HUDEP-2 (cell line): ENCODE measurements at regions not wholly inside any gene's neighbourhood (a gene's known extent, or its start where the extent isn't known, plus 50 kb on each side); places are given as distances from the start of the nearest gene placed in this dataset.
A peak's percentile ranks its signal among the peaks of the same experiment; 100 is the strongest.

Experiments used
- DNase-seq, 76 experiments: peaks; one replicate each; lab custom pipeline; 2025; ENCODE audit not compliant: unreplicated experiment in 76 of 76; lab: John Stamatoyannopoulos, UW

DNA sequence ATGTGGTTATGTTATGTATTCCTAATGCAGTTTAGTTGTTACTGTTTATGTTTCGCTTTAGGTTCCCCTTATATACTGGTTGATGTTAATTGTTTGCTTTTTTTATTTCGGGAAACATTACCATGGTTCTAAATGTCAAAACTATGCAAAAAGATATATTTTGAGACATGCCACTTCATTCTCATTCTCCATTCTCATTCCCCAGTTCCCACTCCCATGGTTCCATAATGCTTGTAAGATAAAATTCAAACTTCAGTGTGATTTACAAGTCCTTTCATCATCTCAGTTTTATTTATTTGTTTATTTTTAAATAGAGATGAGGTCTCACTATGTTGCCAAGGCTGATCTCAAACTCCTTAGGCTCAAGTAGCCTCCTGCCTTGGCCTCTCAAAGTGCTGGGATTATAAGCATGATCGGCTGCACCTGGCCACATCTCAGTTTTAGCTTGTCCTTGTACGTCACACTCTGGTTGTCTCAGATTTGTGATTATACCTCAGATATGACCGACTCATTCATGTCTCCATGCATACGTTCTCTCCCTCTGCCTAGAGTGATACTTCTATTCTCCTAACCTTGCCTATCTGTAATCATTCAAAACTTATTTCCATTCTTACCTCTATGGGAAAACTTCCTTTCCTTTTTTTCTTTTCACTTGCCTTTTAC lies 407.8 kb upstream of the RGS6 start:
- no peak for DNase-seq

DNA sequence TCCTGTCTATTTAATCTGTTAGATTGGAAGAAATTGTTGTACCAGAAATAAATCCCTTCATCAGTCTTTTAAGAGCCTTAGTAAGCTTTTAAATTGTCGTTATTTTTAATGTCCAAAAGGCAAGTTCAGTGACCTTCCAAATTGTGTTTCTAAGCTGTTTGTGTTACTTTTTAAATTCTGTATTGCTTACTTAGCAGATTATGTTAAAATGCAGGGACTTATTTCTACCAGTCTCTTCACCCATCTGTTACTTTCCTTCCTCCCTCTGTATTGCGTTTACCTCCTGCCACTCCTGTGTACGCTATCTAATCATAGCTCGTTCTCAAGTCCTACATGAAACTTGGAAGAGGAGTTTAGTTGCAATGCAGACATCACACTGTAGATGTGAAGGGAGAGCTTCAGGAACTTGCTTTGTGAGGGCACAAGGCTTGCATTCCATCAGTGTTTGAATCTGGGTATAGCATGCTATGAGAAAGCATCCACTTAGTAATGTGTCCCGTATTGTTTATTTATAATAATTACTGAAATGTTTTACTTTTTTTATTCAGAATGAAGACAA lies 406.5 kb upstream of the RGS6 start:
- DNase-seq = no peak

DNA sequence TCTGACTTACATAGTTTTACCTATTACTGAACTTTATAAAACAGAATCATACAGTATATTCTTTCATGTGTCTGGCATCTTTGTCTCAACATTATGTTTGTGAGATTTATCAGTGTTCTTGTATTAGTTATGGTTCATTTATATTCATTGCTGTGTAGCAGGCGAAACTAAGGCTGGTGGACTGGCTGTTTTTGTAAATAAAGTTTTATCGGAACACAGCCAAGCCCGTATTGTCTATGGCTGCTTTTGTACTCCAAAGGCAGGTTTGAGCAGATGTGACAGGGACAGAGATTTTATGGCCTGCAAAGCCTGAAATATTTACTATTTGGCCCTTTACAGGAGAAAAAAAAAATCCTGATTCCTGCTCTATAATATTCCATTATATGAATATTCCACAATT lies 405.8 kb upstream of the RGS6 start:
- DNase-seq = no peak

DNA sequence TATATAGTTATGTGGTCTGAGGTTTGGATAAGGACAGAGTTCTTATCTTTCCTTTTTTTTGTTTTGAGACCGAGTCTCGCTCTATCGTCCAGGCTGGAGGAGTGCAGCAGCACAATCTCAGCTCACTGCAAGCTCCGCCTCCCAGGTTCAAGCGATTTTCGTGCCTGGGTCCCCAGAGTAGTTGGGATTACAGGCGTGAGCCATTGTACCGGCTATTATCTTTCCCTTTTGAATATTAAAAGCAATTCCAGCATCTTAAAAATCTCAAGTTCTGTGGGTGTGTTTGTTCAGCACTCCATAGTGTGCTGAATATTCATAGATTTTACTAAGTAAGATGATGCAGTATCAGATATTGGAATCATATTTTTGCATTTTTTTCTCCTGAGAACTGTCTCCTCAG lies 404.4 kb upstream of the RGS6 start:
- DNase-seq = no peak

DNA sequence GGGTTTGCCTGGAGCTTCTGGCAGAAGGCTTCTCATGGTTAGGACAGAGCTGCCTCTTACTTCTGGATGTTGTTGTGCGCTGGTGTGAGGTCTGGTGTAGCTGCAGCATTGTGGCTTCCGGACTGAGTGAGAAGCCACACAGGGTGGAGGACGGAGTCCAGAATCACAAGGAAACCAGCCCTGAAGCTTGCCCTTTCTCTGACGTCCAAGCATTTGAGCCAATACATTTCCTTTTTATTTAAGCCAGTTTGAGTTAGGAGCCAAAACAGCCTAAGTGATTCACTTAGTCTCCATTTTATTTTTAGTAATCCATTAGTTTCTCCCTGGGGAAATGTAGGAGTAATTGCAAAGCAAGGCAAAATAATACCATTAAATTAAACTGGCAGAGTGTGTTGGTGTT lies 402.4 kb upstream of the RGS6 start:
- DNase-seq = no peak

DNA sequence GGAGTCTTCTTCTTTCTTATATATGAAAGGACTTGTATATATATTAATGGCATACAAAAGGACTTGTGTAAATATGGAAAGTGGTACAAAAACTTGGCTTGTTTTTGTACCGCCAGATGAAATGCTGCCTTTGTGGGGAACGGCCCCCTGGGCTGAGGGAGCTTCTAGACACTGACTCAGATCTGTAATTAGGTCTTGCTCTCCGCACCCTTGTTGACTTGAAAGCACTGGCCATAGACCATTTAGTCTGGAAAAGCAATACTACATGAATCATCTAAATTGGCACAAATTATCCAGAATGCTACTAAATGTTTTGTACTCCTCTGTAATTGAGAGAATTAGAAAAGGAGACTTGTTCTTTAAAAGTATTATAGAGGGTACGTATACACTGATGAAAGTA lies 399.9 kb upstream of the RGS6 start:
- no peak for DNase-seq

DNA sequence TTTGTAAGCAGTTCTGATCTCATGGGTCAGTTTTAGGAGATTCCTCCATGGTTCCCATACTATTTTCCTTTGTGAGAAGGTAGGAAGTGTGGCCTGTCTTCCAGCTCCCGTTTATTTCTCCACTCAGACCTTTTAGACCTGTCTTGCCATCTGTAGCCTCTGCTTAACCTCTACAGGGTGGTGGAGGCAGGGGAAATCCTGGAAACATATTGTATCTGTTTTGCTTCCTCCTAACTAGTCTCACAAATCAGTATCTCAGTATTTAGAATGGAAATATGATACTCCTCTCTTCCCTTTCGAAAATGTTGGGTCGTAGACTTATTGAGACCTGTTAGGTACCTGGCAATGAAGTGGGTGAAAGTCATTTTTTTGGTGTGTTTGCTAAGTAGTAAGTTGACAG lies 399.4 kb upstream of the RGS6 start:
- no peak for DNase-seq

DNA sequence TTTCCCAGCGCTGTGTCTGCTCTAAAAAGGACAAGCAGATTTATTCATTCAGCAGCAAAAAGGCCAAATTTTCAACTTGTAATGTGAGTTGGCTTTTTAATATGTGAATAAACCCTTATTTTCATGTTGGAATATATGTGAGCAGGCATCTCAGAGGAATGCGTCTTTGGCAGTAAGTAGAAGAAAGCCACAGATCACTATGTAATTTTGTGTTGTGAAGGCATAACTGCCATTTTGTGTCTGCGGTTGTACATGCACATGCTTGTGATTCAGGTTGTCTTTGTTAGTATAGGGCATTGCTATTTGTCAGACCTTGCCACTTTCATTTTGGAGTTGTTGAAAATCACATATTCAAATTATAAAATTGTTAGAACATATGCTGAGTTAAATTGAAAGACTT lies 398.8 kb upstream of the RGS6 start:
- DNase-seq = no peak

DNA sequence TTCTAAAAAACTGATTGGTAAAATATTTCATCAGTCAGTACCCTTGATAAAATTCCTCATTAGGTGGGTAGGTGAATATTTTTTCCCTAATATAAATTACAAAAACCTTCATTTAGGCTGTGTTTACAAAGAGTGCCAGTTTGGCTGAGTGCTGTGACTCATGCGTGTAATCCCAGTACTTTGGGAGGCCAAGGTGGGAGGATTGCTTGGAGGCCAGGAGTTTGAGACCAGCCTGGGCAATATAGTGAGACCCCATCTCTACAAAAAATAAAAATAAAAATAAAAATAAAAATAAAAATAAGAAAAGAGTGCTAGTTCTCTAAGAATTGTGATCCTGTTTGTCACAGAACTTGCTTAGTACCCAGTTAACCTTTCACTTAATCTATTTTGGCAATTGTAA lies 398.4 kb upstream of the RGS6 start:
- DNase-seq = no peak

DNA sequence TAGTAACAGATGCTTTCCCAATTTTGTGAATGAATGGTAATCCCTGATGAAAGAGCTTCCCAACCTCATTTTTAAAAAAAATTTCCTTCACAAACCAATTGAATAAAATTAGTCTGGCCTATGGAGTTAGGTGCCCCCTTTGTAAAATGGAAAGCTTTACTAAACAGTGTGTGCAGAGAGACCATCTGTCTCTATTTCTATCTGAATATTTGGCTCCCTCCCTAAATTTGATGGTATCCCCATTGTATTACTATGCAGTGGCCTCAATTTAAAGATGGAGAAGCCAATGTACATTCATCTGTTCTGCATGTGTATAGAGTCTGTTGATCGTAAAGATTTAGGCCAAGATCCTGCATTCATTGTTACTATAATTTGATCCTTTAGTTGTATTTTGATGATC lies 397.7 kb upstream of the RGS6 start:
- DNase-seq = no peak

DNA sequence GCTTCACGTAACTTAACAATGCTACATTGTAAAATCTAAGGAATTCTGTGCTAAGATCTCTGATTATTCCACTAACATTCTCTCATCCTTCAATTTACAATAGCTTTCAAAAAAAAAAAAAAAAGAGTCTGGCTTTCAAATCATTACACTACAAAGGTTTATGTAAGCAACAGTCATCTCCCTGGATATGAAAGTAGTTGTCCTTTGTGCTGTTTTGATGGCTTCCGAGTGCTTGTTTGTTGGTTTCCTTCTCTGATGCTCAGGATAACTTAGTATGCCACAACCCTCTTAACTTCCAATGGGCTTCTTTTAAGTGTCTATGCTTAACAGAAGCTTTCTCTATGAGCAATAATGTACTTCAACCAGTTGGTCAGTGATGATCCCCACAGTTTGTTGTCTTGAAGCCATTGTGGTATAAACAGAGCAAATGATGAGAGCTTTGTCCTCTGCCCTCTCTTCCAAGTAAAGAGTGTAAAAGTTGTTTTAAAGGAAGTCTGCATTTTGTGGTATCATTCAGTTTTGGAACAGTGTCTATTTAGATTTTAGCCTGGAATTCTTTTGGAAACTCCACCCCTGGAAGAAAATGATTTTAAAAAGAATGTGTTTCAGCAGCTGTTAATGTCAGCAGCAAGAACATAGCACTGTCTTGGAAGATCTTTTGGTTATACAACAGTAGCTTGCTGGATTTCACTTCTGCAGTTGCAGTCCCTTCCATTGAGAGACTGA lies 396.1 kb upstream of the RGS6 start:
- DNase-seq = no peak

DNA sequence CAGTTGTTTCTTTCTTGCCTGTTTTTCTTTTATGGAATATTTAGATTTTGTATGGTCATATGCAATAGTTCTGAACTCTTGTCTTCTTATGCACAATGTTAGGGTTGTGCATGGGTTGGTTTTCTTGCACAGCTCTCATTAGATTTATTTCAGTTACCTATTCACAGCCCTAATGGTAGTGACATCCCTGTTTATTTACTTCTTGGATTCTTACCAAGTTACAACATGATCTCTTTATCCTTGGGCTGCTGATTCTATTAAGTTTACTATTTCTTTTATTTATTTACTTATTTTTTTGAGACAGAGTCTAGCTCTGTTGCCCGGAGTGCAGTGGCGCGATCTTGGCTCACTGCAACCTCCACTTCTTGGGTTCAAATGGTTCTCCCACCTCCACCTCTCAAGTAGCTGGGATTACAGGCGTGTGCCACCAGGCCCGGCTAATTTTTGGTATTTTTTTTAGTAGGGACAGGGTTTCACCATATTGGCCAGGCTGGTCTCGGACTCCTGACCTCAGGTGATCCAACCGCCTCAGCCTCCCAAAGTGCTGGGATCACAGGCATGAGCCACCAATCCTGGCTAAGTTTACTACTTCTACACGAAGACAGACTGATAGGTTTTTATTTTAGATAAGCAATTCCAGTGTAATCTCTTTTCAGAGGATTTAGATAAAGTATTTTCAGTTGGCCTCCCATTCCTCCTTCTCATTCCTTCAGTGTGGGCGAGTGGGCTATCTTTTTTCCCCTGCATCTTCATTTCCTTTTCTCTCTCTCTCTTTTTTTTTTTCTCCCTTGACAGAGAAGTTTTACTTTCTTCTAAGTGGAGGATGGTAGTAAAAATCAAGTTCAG lies 395.1 kb upstream of the RGS6 start:
- DNase-seq = peak in 1 of 76 experiments; percentile 8

DNA sequence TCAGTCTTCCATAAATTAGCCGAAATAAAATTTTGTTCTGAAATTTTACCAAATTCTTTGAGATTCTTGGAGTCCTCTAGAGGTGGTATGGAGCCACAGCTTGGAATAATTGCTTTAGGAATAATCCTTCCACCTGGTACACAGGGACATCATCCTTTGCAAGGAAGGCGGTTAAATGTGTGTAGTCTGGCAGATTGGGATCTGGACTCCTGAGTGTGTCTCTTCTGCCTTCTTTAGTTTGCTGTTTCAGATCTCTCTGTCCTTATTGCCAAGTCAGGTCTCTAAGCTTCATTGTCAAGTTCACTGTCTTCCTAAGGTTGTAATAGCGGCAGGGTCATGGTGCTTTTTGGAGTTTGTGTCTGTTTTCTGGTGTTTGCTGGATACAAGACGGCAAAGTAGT lies 393.9 kb upstream of the RGS6 start:
- DNase-seq = no peak

DNA sequence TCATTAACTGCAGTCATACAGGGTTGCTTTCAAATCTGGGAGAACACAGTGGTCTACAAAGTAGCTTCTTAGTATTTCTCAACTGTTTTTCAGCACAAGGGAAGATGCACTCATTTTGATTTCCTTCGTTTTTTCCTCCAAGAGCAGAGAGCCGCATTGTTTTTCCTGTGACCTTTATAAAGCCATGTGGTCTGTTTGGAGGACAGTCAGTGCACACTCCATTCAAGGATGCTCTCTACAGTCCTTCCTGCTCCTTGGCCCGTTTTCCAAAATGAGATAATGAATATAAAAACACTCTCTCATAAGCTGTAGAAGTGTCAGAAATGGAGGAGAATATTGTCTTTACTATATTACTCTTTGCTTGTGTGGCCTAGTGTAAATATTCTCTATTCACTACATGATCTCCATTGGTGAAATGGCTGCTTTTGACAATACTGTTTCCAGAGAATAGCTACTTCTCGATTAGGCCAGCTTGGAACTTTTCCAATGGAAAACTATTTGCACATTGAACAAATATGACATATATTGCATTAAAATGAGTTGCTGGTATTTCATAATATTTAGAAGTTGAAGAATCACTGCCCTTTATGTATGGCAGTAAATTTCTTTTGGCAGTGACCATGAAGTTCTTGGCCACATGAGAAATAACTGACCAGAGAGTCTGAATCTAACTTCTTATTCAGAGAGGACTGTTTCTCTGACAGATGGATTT lies 393.1 kb upstream of the RGS6 start:
- no peak for DNase-seq

DNA sequence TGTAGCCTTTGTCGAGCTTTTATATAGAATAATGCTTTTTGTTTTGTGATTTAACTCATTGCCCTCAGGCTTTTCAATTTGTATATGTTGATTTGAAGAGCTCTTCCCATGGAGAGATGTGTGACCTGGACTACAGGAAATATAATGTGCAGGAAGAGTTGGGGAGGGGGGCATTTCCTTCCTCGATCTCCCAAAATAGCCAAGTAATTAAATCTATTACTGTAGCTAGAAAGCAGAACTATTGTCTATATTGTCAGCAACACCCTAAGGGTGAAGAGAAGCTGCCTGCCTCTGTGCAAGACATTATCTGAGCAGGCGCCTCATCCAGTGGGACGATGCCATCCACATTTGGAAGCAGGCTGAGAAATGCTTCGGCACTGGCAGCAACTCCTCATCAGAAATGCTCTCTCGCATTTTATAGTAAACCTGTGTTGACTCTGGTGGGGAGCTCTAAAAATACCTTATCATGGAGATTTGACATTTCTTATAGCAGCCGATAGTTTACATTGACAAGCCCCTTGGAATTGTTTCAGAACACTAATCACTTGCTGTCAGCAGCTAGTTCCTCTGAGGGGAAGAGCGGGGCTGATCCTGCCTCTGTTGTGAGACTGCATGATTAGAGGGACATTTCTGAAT lies 392.5 kb upstream of the RGS6 start:
- DNase-seq = no peak

DNA sequence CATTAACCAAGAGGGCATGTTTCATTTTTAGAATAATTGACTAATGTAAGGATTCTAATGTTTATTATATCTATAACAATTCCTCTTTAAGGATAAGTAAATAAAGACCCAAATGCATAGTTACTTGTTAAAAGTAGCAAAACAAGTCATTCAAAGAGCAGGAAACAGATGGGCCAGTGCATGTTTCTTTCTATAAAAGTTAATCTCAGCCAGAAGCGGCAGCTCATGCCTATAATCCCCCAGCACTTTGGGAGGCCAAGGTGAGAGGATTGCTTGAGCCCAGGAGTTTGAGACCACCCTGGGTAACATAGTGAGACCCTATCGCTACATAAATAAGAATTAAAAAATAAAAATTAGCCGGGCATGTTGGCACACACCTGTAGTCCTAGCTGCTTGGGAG lies 391.0 kb upstream of the RGS6 start:
- DNase-seq = no peak

DNA sequence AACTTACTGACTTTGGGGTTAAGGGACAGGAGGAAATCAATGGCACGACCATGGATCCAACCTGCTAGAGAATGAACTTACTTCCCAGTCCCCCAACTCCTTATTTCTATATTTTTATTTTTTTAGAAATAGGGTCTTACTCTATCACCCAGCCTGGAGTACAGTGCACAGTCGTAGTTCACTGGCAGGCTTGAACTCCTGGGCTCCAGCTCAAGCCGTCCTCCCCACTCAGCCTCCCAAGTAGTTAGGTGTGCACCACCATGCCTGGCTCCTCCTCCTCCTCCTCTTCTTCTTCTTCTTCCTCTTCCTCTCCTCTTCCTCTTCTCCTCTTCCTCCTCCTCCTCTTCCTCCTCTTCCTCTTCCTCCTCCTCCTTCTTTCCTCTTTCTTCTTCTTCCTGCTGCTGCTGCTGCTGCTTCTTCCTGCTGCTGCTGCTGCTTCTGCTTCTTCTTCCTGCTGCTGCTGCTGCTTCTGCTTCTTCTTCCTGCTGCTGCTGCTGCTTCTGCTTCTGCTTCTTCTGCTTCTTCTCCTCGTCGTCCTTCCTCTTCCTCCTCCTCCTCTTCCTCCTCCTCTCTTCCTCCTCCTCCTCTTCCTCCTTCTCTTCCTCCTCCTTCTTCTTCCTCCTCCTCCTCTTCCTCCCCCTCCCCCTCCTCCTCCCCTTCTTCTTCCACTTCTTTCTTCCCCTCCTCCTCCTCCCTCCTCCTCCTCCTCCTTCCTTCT lies 390.1 kb upstream of the RGS6 start:
- no peak for DNase-seq

DNA sequence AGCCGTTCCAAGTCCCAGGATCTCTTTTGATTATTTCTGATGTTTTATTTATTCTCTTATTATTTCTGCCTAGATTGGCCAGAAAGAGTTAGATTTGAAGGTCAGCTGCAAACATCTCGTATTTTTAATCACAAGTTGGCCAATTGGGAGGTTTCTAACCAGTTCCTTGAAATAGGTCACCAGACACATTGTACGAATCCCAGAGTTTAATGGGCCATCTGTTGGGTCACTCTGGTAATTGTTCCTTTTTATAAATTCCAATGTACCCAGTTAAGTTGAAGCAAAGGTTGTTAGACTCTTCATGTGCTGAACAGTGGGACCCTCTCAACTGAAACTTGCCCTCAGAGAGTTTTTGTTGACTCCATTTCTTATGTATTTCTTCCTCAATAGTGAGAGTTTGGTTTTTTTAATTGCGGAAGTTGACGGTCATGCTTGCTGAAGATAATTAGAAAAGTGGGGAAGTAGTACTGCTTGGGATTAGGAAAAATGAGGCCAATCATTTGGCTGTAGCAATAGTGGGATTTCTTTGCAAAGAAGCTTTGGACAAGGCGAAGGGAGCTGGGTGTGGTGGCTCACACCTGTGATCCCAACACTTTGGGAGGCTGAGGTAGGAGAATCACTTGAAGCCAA lies 382.7 kb upstream of the RGS6 start:
- DNase-seq = no peak

DNA sequence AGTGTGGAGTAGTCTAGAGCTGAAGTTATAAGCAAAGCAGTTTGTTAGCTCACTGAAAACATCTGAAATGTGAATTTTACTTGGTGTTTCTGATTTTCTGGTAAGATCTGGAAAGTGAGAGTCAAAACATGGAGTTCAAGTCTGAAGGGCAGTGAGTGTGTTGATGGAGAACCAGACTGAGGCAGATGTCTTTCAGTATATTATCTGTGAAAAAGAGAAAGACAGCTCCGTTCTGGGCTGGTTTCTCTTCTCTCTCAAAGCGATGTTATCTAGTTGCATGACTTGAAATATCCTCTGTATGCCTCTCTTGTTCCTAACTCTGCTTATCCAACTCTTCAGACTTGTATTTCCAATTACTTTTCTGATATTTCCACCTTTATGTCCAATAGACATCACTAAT lies 381.9 kb upstream of the RGS6 start:
- peak in 1 of 76 experiments; percentile 2 for DNase-seq
